SH-SY5Y (cell line): ENCODE measurements at regions not wholly inside any gene's neighbourhood (a gene's known extent, or its start where the extent isn't known, plus 50 kb on each side); places are given as distances from the start of the nearest gene placed in this dataset.

ENCODE experiments used
- GATA2 ChIP-seq: IDR thresholded peaks from 2 replicates; pipeline ENCODE4 v1.6.1; 2011; ENCODE audit warnings: mild to moderate bottlenecking, low read depth, low read length
- GATA3 ChIP-seq: IDR thresholded peaks from 2 replicates; pipeline ENCODE4 v1.6.1; 2011; ENCODE audit warnings: low read depth, mild to moderate bottlenecking, low read length, moderate library complexity

DNA sequence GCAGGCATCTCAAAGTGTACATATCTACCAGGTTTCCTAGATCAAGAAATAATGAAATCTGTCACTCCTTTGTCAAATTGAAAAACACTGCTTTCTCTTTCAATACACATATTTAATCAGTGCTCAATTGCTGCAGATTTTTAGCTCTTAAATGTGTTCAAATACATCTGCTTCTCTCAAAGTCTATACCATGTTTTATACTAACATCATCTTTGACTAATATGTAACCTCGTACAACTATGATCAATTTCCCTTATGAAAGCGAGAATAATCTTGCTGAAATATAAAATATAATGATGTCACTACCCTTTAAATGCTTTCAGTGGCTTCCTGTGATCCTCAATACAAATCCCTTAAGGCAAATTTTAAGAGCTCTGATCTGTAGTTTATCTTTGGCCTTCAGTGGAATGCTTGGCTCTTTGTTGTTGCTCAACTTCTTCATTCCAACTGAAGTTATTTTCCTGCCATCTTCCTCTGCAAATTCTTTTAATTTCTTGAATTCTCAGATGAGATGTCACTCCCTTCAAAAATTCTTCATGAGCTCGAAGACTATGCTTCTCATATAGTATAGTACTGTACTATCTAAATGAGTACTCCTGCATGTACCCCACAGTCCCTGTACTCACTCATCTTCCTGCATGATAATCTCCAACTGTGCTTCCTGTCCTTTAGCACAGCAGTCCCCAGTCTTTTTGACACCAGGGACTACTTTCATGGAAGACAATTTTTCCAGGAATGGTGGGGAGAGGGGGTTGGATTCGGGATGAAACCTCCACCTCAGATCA lies 545.1 kb upstream of the GJE1 start:
- TF ChIP-seq GATA3 (no peak), GATA2 (no peak)
